ENCODE measurements at regions not wholly inside any gene's neighbourhood (a gene's known extent, or its start where the extent isn't known, plus 50 kb on each side); places are given as distances from the start of the nearest gene placed in this dataset.
"Not testable (repeated sequence)": the region's sequence is repeated elsewhere in the genome, so short reads cannot be mapped to it uniquely, and the experiment has no call there.

DNA sequence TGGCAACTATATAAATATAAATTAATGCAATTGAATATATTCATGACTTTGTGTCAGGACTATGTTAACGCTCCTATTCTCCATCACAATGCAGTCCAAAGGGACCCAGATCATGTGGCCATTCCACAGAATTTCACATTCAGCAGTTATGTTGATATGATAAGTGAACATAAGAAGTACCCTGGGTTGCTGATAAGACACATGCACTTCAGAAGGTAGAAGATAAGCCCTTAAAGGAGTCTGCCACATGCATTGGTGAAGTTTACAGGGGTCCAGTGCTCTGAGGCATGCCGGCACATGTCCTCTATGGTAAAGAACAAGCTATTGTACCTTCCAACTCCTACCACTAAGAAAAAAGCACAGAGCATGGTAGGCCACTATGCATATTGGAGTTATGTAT lies 76.4 kb downstream of the PHAX start:
- TF ChIP-seq MYC (IDR thresholded peaks at IDR 0.05; ENCODE audit: low read depth, low read length) (no peak), MAX (IDR thresholded peaks at IDR 0.05; ENCODE audit: low read depth, low read length) (no peak), POLR2A (IDR thresholded peaks at IDR 0.05; ENCODE audit: extremely low read depth, insufficient read length) (no peak)
- TF ChIP-seq, protein P1, sequence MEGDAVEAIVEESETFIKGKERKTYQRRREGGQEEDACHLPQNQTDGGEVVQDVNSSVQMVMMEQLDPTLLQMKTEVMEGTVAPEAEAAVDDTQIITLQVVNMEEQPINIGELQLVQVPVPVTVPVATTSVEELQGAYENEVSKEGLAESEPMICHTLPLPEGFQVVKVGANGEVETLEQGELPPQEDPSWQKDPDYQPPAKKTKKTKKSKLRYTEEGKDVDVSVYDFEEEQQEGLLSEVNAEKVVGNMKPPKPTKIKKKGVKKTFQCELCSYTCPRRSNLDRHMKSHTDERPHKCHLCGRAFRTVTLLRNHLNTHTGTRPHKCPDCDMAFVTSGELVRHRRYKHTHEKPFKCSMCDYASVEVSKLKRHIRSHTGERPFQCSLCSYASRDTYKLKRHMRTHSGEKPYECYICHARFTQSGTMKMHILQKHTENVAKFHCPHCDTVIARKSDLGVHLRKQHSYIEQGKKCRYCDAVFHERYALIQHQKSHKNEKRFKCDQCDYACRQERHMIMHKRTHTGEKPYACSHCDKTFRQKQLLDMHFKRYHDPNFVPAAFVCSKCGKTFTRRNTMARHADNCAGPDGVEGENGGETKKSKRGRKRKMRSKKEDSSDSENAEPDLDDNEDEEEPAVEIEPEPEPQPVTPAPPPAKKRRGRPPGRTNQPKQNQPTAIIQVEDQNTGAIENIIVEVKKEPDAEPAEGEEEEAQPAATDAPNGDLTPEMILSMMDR (IDR thresholded peaks at IDR 0.05; ENCODE audit: low read depth, low read length), result no peak
- no peak for DNase-seq (ENCODE audit: low read depth)
- no peak overlapping the region for H3K4me3 ChIP-seq (ENCODE audit: low read depth, low read length)

GRCh38 chr5:126680191-126680817 lies 79.6 kb downstream of the PHAX start:
- H3K4me3 ChIP-seq (ENCODE audit: low read depth, low read length), result peak overlapping the region; percentile 52
- peak; percentile 97 for DNase-seq (ENCODE audit: low read depth)
- peak; percentile 71 for TF ChIP-seq POLR2A (IDR thresholded peaks at IDR 0.05; ENCODE audit: extremely low read depth, insufficient read length)
- TF ChIP-seq MAX (IDR thresholded peaks at IDR 0.05; ENCODE audit: low read depth, low read length), result peak; percentile 80
- TF ChIP-seq, protein P1 (IDR thresholded peaks at IDR 0.05; ENCODE audit: low read depth, low read length), result no peak
- peak; percentile 84; the same call in 1 of the 2 replicates for TF ChIP-seq MYC (IDR thresholded peaks at IDR 0.05; ENCODE audit: low read depth, low read length)

DNA sequence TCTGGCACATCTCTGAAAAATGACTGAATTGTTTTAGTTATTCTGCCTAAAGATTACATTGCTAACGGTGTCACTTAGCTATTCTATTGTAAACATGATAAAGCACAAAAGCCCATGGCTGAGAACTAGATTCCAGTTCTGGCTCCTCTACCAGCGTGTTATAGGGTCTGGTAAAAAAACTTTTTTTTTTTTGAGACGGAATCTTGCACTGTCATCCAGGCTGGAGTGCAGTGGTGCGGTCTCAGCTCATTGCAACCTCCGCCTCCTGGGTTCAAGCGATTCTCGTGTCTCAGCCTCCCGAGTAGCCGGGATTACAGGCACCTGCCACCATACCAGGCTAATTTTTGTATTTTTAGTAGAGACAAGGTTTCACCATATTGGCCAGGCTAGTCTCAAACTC lies 80.6 kb downstream of the PHAX start:
- not testable (repeated sequence) for DNase-seq (ENCODE audit: low read depth); H3K4me3 ChIP-seq (ENCODE audit: low read depth, low read length)

DNA sequence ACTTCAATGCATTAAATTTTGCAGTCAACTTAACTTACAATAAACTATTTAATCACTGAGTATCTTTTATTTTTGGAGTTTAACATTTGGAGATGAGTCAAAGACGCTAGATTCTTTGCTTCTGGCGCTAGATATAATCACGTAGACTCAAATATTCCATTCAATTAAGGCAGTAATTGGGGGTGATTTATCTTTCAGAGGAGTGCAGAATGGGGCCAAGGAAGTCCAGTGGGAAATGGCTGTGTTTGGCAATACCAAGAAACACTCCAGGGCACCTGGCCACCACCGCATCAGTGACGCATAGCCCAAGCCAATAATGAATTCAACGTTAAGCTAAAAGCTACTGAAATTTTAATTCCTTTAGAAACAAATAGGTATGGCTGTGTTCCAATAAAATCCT lies 81.2 kb downstream of the PHAX start:
- TF ChIP-seq MYC (IDR thresholded peaks at IDR 0.05; ENCODE audit: low read depth, low read length) (no peak), MAX (IDR thresholded peaks at IDR 0.05; ENCODE audit: low read depth, low read length) (no peak), POLR2A (IDR thresholded peaks at IDR 0.05; ENCODE audit: extremely low read depth, insufficient read length) (no peak)
- TF ChIP-seq, protein P1 (IDR thresholded peaks at IDR 0.05; ENCODE audit: low read depth, low read length), result no peak
- H3K4me3 ChIP-seq (ENCODE audit: low read depth, low read length), result no peak overlapping the region

GRCh38 chr5:126682856-126683255 lies 82.1 kb downstream of the PHAX start:
- TF ChIP-seq POLR2A (IDR thresholded peaks at IDR 0.05; ENCODE audit: extremely low read depth, insufficient read length) (no peak), MYC (IDR thresholded peaks at IDR 0.05; ENCODE audit: low read depth, low read length) (no peak), MAX (IDR thresholded peaks at IDR 0.05; ENCODE audit: low read depth, low read length) (no peak)
- TF ChIP-seq, protein P1 (IDR thresholded peaks at IDR 0.05; ENCODE audit: low read depth, low read length), result no peak
- no peak overlapping the region for H3K4me3 ChIP-seq (ENCODE audit: low read depth, low read length)
- peak; percentile 29 for DNase-seq (ENCODE audit: low read depth)

More for the DNA sequence above, 81.2 kb downstream of the PHAX start:
- DNase-seq (ENCODE audit: low read depth), result no peak

DNA sequence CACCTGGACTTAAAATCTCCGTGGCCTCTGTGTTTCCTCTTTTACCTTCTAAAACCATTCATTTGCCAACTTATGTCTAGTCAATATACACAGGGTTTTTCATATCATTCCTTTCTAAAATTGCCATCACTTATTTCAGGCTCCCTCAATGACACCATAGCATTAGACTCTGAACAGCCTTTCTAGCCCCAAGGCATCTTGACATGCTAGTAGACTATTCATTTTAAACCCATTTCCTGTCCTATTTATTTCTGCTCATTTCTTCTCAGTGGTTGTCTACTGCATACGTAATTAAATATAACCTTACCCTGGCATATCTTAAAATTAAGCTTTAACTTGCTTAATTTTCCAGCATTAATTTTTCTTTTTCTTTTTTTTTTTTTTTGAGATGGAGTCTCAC lies 83.2 kb downstream of the PHAX start:
- H3K4me3 ChIP-seq (ENCODE audit: low read depth, low read length), result no peak overlapping the region
- no peak for DNase-seq (ENCODE audit: low read depth)
- TF ChIP-seq POLR2A (IDR thresholded peaks at IDR 0.05; ENCODE audit: extremely low read depth, insufficient read length) (no peak), MAX (IDR thresholded peaks at IDR 0.05; ENCODE audit: low read depth, low read length) (no peak), MYC (IDR thresholded peaks at IDR 0.05; ENCODE audit: low read depth, low read length) (no peak)
- TF ChIP-seq, protein P1 (IDR thresholded peaks at IDR 0.05; ENCODE audit: low read depth, low read length), result no peak

- DNase-seq (ENCODE audit: low read depth); H3K4me3 ChIP-seq (ENCODE audit: low read depth, low read length): not testable (repeated sequence)
Measured at GRCh38 chr5:126684656-126685442, 84.1 kb downstream of the PHAX start.

Data from NB4 (cell line).